GM19397 (cell line): ENCODE measurements at regions not wholly inside any gene's neighbourhood (a gene's known extent, or its start where the extent isn't known, plus 50 kb on each side); places are given as distances from the start of the nearest gene placed in this dataset.

Experiments used
- ATAC-seq: cut with Tn5 transposase; IDR thresholded peaks from one replicate; pipeline ENCODE4 v1.9.1; 2021; ENCODE audit warnings: mild to moderate bottlenecking, moderate library complexity; ENCODE audit not compliant: unreplicated experiment

- no peak for ATAC-seq
Observed at GRCh38 chr20:52416953-52417352, 225.4 kb upstream of the ZFP64 start.

- ATAC-seq = no peak
Observed at GRCh38 chr20:52411611-52412010, 220.0 kb upstream of the ZFP64 start.

GRCh38 chr20:52410731-52411234 is 219.2 kb upstream of the ZFP64 start:
- ATAC-seq = no peak

- ATAC-seq = no peak
Observed at GRCh38 chr20:52410182-52410647, 218.6 kb upstream of the ZFP64 start.

- ATAC-seq = no peak
Observed at GRCh38 chr20:52405986-52406385, 214.4 kb upstream of the ZFP64 start.

GRCh38 chr20:52405417-52405816 is 213.8 kb upstream of the ZFP64 start:
- ATAC-seq = peak; percentile 76

- no peak for ATAC-seq
Observed at GRCh38 chr20:52404671-52405070, 213.1 kb upstream of the ZFP64 start.

GRCh38 chr20:52402950-52403349 is 211.4 kb upstream of the ZFP64 start:
- no peak for ATAC-seq

- no peak for ATAC-seq
Observed at GRCh38 chr20:52402514-52402913, 210.9 kb upstream of the ZFP64 start.

- no peak for ATAC-seq
Observed at GRCh38 chr20:52401431-52401830, 209.9 kb upstream of the ZFP64 start.

GRCh38 chr20:52399352-52399751 is 207.8 kb upstream of the ZFP64 start:
- ATAC-seq = no peak

GRCh38 chr20:52389606-52390005 is 198.0 kb upstream of the ZFP64 start:
- no peak for ATAC-seq

- no peak for ATAC-seq
Observed at GRCh38 chr20:52383995-52384621, 192.5 kb upstream of the ZFP64 start.

GRCh38 chr20:52382933-52383332 is 191.4 kb upstream of the ZFP64 start:
- ATAC-seq = no peak

GRCh38 chr20:52379723-52380336 is 188.3 kb upstream of the ZFP64 start:
- ATAC-seq = no peak

- ATAC-seq = no peak
Observed at GRCh38 chr20:52372169-52372568, 180.6 kb upstream of the ZFP64 start.

GRCh38 chr20:52365688-52366087 is 174.1 kb upstream of the ZFP64 start:
- ATAC-seq = no peak

- no peak for ATAC-seq
Observed at GRCh38 chr20:52364405-52364804, 172.8 kb upstream of the ZFP64 start.

- no peak for ATAC-seq
Observed at GRCh38 chr20:52361650-52362049, 170.1 kb upstream of the ZFP64 start.

GRCh38 chr20:52349806-52350205 is 158.2 kb upstream of the ZFP64 start:
- ATAC-seq = no peak

GRCh38 chr20:52348434-52348833 is 156.9 kb upstream of the ZFP64 start:
- no peak for ATAC-seq

GRCh38 chr20:52346797-52347196 is 155.2 kb upstream of the ZFP64 start:
- no peak for ATAC-seq

- no peak for ATAC-seq
Observed at GRCh38 chr20:52342913-52343312, 151.3 kb upstream of the ZFP64 start.
